KOPT-K1 (cell line): ENCODE measurements at regions not wholly inside any gene's neighbourhood (a gene's known extent, or its start where the extent isn't known, plus 50 kb on each side); places are given as distances from the start of the nearest gene placed in this dataset.

Experiments used
- H3K27ac ChIP-seq: fragments of 200-600 bp; sonication (generic); 2 replicates; pipeline ENCODE4 v1.5.1; 2016; ENCODE audit warnings: antibody characterized with exemption, mild to moderate bottlenecking, low read depth, low read length; ENCODE audit not compliant: poor library complexity, severe bottlenecking
- H3K36me3 ChIP-seq: fragments of 200-600 bp; sonication (generic); 2 replicates; pipeline ENCODE4 v1.5.1; 2017; ENCODE audit warnings: antibody characterized with exemption, mild to moderate bottlenecking, low read length, moderate library complexity; ENCODE audit not compliant: insufficient read depth
- H3K9me3 ChIP-seq: fragments of 200-600 bp; sonication (generic); 2 replicates; pipeline ENCODE4 v1.5.1; 2017; ENCODE audit warnings: antibody characterized with exemption, low read length, mild to moderate bottlenecking; ENCODE audit not compliant: insufficient read depth, poor library complexity, severe bottlenecking

DNA sequence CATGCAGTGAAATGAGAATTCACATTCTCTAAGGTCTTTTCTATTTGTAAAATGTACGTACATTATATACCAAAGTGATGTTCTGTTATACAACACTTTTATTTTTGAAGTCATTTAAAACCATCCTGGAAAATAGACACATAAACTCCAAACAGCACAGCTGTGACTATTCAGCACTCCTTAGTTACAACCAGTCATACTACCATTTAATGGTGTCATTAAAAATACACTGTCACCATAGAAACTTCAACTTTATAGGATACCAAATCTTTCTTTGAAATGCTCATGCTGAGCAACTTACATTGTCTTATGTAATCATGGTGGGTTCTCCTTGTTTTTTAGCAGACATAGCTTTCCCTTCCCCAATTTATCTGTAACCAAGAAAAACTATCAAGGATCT is 85.3 kb downstream of the METTL4 start:
- Histone ChIP-seq H3K36me3 (no peaks in the 10 kb centered on the region), H3K27ac (no peak overlapping the region), H3K9me3 (no peaks in the 10 kb centered on the region)

DNA sequence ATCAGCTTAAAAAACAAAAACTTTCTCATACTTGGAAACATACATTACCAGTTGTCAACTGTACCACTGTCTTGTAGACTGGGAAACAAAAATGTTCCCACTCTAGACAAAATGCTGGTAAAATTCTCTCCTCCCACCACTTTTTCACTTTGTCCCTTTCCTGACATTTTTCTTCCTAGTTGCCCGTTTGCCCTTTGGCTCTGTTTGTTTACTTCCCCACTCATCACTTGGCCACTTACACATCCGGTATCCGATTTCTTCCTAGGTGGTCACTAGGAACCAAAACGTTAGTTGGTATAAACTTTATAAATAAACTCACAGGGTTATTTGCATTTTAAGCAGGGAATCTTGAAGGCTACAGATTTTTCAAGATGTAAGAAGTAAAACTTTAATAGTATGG is 84.9 kb downstream of the METTL4 start:
- no peak overlapping the region for H3K27ac ChIP-seq

More for the DNA sequence above, 84.9 kb downstream of the METTL4 start:
- Histone ChIP-seq H3K9me3 (no peaks in the 10 kb centered on the region), H3K36me3 (no peaks in the 10 kb centered on the region)
